K562 (cell line): ENCODE measurements at regions not wholly inside any gene's neighbourhood (a gene's known extent, or its start where the extent isn't known, plus 50 kb on each side); places are given as distances from the start of the nearest gene placed in this dataset.

ENCODE experiments used
- ATAC-seq: fragments of 200-7000 bp; cut with Tn5 transposase; 3 replicates; pipeline ENCODE4 v1.9.1; 2020; ENCODE audit warnings: moderate library complexity
- BruUV-seq: library from RNA; stranded (reverse); fragments of 400-500 nt; replicated peaks from 2 replicates; lab custom pipeline; 2021; lab: Mats Ljungman, UMichigan
- CTCF ChIA-PET: fragments of 300-600 bp; formaldehyde crosslinking; extraction: SDS; loops from one replicate; lab custom pipeline; 2021; ENCODE audit warnings: low intra/inter-chr PET ratio; lab: Yijun Ruan, JAX
- POLR2A ChIA-PET: fragments of 300-600, 350-650 bp; sonication (Branson Sonifier 250); formaldehyde crosslinking; extraction: SDS; loops from one replicate; lab custom pipeline; 2021; ENCODE audit warnings: antibody characterized with exemption, inconsistent platforms; lab: Yijun Ruan, JAX
- DNase-seq, 4 experiments: peaks; one replicate each; pipeline versions ENCODE4 v3.0.0 to v3.0.0-alpha.2; 2011 to 2018; ENCODE audit warnings: low spot score in 3 of 4, mixed read lengths in 3 of 4; ENCODE audit errors: extremely low read depth in 1 of 4
- FAIRE-seq: peaks from 2 replicates; lab custom pipeline; 2011; peaks lifted over from hg19 to GRCh38; lab: Jason Lieb, UNC
- H2AFZ ChIP-seq: 2 replicates; pipeline ENCODE4 v1.6.0; 2011; ENCODE audit warnings: low read depth, low read length, control low read depth, inconsistent platforms
- H3K27ac ChIP-seq: fragments of 200-600 bp; 3 replicates; pipeline ENCODE4 v1.8.0; 2011; ENCODE audit warnings: low read depth, mild to moderate bottlenecking, control low read depth, inconsistent platforms, low read length, moderate library complexity, mixed read lengths; ENCODE audit errors: extremely low read depth
- H3K27me3 ChIP-seq, 2 experiments: fragments of 300-600 bp in 1 of 2; 2 replicates in 1 of 2; 3 replicates in 1 of 2; pipeline versions ENCODE4 v1.6.0 to v1.8.0; 2011; ENCODE audit warnings: inconsistent platforms in 2 of 2, low read length in 2 of 2, mild to moderate bottlenecking in 1 of 2, mixed read lengths in 1 of 2, moderate library complexity in 1 of 2; ENCODE audit not compliant: control insufficient read depth in 2 of 2, insufficient read depth in 2 of 2
- H3K36me3 ChIP-seq: fragments of 300-600 bp; 3 replicates; pipeline ENCODE4 v1.8.0; 2011; ENCODE audit warnings: mild to moderate bottlenecking, low read length, inconsistent platforms; ENCODE audit not compliant: control insufficient read depth, insufficient read depth
- H3K4me1 ChIP-seq, 2 experiments: fragments of 200-600 bp in 1 of 2; replicated peaks in 1 of 2; 2 replicates in 1 of 2; 3 replicates in 1 of 2; pipeline versions ENCODE4 v1.5.1 to v1.8.0; 2011; ENCODE audit warnings: inconsistent platforms in 2 of 2, low read length in 2 of 2, mild to moderate bottlenecking in 1 of 2, mixed read lengths in 1 of 2, moderate library complexity in 1 of 2; ENCODE audit not compliant: control insufficient read depth in 2 of 2, insufficient read depth in 2 of 2
- H3K4me2 ChIP-seq: 2 replicates; pipeline ENCODE4 v1.6.1; 2011; ENCODE audit warnings: low read length, control low read depth, inconsistent platforms, mixed read lengths; ENCODE audit not compliant: insufficient read depth
- H3K4me3 ChIP-seq: fragments of 200-600 bp; sonication (generic), shearing (Covaris generic); 2 replicates; pipeline ENCODE4 v1.5.1; 2016; ENCODE audit warnings: control low read depth, inconsistent platforms
- H3K79me2 ChIP-seq: fragments of 200-600 bp; 3 replicates; pipeline ENCODE4 v1.8.0; 2011; ENCODE audit warnings: low read length, inconsistent platforms; ENCODE audit not compliant: control insufficient read depth, insufficient read depth
- H3K9ac ChIP-seq, 2 experiments: 2 replicates each; pipeline versions ENCODE4 v1.6.0 to v1.6.1; 2011; ENCODE audit warnings: low read depth in 2 of 2, low read length in 2 of 2, control low read depth in 1 of 2, inconsistent platforms in 1 of 2, mild to moderate bottlenecking in 1 of 2, mixed read lengths in 1 of 2; ENCODE audit not compliant: insufficient read depth in 1 of 2
- H3K9me1 ChIP-seq: one replicate; pipeline ENCODE4 v1.6.0; 2011; ENCODE audit warnings: inconsistent platforms, mild to moderate bottlenecking, low read length, moderate library complexity; ENCODE audit not compliant: control insufficient read depth, insufficient read depth
- H3K9me3 ChIP-seq: replicated peaks from 2 replicates; pipeline ENCODE4 v1.5.1; 2011; ENCODE audit warnings: low read depth, low read length, inconsistent platforms; ENCODE audit not compliant: control insufficient read depth, insufficient read depth
- H4K20me1 ChIP-seq: replicated peaks from 2 replicates; pipeline ENCODE4 v1.6.1; 2011; ENCODE audit warnings: low read length, inconsistent platforms, mixed read lengths; ENCODE audit not compliant: control insufficient read depth, insufficient read depth
- CSDE1 ChIP-seq, 2 experiments: fragments of 450-650 bp; IDR thresholded peaks; 2 replicates each; pipeline ENCODE4 v1.6.1; 2016; ENCODE audit warnings: mild to moderate bottlenecking in 1 of 2
- ETV6 ChIP-seq, 3 experiments: fragments of 150-350 bp in 1 of 3; sonication (generic) in 1 of 3; formaldehyde crosslinking in 1 of 3; IDR thresholded peaks; 2 replicates each; pipeline versions ENCODE4 v1.6.1 to v1.8.0; 2014 to 2022; ENCODE audit warnings: borderline replicate concordance in 2 of 3, low read depth in 2 of 3, antibody characterized with exemption in 1 of 3, low read length in 1 of 3, mild to moderate bottlenecking in 1 of 3, missing genetic modification reagents in 1 of 3
- in situ Hi-C: fragments of 300-500 bp; cut with MboI; formaldehyde crosslinking; loops from 4 replicates; pipeline ENCODE4 v1.15.0; 2018; ENCODE audit warnings: inconsistent platforms, mixed read lengths
- intact Hi-C: fragments of 100-400 bp; cut with micrococcal nuclease; formaldehyde crosslinking; loops from 2 replicates; pipeline ENCODE4 v1.14.2; 2022
- TF ChIP-seq, protein P1 (sequence below): fragments of 250-450 bp; sonication (Bioruptor Pico); IDR thresholded peaks from 2 replicates; pipeline ENCODE4 v1.8.0; 2022; ENCODE audit warnings: inconsistent platforms, mild to moderate bottlenecking, moderate library complexity, borderline replicate concordance
- TF ChIP-seq, protein P2 (sequence below), 2 experiments: fragments of 450-650 bp; formaldehyde crosslinking in 1 of 2; IDR thresholded peaks; 2 replicates each; pipeline versions ENCODE4 v1.4.0 to v1.6.1; 2014 to 2020; ENCODE audit warnings: mild to moderate bottlenecking in 2 of 2, borderline replicate concordance in 1 of 2, low read depth in 1 of 2

DNA sequence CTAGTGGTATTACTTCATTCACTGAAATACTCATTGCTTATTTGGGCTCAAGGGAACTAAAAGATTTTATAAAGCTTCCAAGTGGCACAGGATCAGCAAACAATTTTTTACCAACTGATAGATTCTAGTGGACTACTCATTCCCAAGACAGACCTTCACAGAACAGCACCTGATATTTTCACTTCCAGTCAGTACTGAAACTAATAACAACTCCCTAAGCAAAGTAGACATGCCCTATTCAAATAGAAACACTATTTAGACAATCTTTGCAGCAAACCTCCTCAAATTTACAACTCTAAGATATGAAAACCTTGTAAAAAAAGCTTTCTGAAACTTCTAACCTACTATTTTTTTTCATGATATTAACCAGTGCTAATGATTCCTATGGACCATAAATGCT is 2345.8 kb downstream of the LRRC4C start:
- POLR2A ChIA-PET = no interaction called here
- H2AFZ ChIP-seq = no peak overlapping the region
- H4K20me1 ChIP-seq = no peaks in the 10 kb centered on the region
- no peak overlapping the region for H3K27ac ChIP-seq
- DNase-seq = no peak
- H3K9me1 ChIP-seq = no peaks in the 10 kb centered on the region
- no peaks in the 10 kb centered on the region for H3K4me1 ChIP-seq
- intact Hi-C loops = no loop called here
- H3K9ac ChIP-seq = no peak overlapping the region
- no peak for ATAC-seq
- H3K4me2 ChIP-seq = no peak overlapping the region
- in situ Hi-C loops = no loop called here
- H3K79me2 ChIP-seq = no peaks in the 10 kb centered on the region
- CTCF ChIA-PET = no interaction called here
- no peak overlapping the region for H3K4me3 ChIP-seq
- H3K27me3 ChIP-seq = no peaks in the 10 kb centered on the region
- BruUV-seq = no TSS peak
- TF ChIP-seq, protein P1, sequence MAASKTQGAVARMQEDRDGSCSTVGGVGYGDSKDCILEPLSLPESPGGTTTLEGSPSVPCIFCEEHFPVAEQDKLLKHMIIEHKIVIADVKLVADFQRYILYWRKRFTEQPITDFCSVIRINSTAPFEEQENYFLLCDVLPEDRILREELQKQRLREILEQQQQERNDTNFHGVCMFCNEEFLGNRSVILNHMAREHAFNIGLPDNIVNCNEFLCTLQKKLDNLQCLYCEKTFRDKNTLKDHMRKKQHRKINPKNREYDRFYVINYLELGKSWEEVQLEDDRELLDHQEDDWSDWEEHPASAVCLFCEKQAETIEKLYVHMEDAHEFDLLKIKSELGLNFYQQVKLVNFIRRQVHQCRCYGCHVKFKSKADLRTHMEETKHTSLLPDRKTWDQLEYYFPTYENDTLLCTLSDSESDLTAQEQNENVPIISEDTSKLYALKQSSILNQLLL (CRISPR knock-in tag) = no peak
- no peak for TF ChIP-seq ETV6 (IDR thresholded peaks at IDR 0.05; ENCODE audit: borderline replicate concordance in 1 of 2, low read depth in 2 of 2, low read length in 1 of 2)
- no peak for TF ChIP-seq ETV6 (CRISPR knock-in tag; IDR thresholded peaks at IDR 0.05; ENCODE audit: borderline replicate concordance)
- TF ChIP-seq CSDE1 (IDR thresholded peaks at IDR 0.05) = no peak
- TF ChIP-seq, protein P2, sequence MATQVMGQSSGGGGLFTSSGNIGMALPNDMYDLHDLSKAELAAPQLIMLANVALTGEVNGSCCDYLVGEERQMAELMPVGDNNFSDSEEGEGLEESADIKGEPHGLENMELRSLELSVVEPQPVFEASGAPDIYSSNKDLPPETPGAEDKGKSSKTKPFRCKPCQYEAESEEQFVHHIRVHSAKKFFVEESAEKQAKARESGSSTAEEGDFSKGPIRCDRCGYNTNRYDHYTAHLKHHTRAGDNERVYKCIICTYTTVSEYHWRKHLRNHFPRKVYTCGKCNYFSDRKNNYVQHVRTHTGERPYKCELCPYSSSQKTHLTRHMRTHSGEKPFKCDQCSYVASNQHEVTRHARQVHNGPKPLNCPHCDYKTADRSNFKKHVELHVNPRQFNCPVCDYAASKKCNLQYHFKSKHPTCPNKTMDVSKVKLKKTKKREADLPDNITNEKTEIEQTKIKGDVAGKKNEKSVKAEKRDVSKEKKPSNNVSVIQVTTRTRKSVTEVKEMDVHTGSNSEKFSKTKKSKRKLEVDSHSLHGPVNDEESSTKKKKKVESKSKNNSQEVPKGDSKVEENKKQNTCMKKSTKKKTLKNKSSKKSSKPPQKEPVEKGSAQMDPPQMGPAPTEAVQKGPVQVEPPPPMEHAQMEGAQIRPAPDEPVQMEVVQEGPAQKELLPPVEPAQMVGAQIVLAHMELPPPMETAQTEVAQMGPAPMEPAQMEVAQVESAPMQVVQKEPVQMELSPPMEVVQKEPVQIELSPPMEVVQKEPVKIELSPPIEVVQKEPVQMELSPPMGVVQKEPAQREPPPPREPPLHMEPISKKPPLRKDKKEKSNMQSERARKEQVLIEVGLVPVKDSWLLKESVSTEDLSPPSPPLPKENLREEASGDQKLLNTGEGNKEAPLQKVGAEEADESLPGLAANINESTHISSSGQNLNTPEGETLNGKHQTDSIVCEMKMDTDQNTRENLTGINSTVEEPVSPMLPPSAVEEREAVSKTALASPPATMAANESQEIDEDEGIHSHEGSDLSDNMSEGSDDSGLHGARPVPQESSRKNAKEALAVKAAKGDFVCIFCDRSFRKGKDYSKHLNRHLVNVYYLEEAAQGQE (IDR thresholded peaks at IDR 0.05; ENCODE audit: borderline replicate concordance) = no peak
- TF ChIP-seq, protein P2 (CRISPR knock-in tag; IDR thresholded peaks at IDR 0.05; ENCODE audit: low read depth) = no peak
- FAIRE-seq = no peak
- H3K9me3 ChIP-seq = no peaks in the 10 kb centered on the region
- H3K36me3 ChIP-seq = no peaks in the 10 kb centered on the region
